H1 (cell line): ENCODE measurements at regions not wholly inside any gene's neighbourhood (a gene's known extent, or its start where the extent isn't known, plus 50 kb on each side); places are given as distances from the start of the nearest gene placed in this dataset.

Experiments
- CTCF ChIA-PET: fragments of 300-600 bp; sonication (Branson Sonifier 250); formaldehyde crosslinking; loops from one replicate; lab custom pipeline; 2021; ENCODE audit not compliant: partially characterized antibody; lab: Charles Lee
- POLR2A ChIA-PET: fragments of 300-600 bp; sonication (Branson Sonifier 250); formaldehyde crosslinking; loops from one replicate; lab custom pipeline; 2021; ENCODE audit warnings: inconsistent platforms; ENCODE audit not compliant: partially characterized antibody; lab: Charles Lee
- DNase-seq, 2 experiments: peaks; one replicate each; pipeline versions ENCODE4 v3.0.0 to v3.0.0-alpha.2; 2010 to 2022; ENCODE audit warnings: low spot score in 2 of 2, low read depth in 1 of 2, mixed read lengths in 1 of 2
- FAIRE-seq: peaks from 2 replicates; lab custom pipeline; 2011; peaks lifted over from hg19 to GRCh38; lab: Jason Lieb, UNC
- H2AFZ ChIP-seq: 2 replicates; pipeline ENCODE4 v1.8.1; 2012; ENCODE audit warnings: low read length, inconsistent platforms
- H2AK5ac ChIP-seq: 2 replicates; pipeline ENCODE4 v1.6.1; 2013; ENCODE audit warnings: low read depth, low read length
- H2BK120ac ChIP-seq: replicated peaks from 2 replicates; pipeline ENCODE3; 2013; ENCODE audit warnings: low read depth, low read length, inconsistent platforms
- H2BK12ac ChIP-seq: 2 replicates; pipeline ENCODE4 v1.6.1; 2013; ENCODE audit warnings: low read depth, low read length
- H2BK15ac ChIP-seq: 2 replicates; pipeline ENCODE4 v1.6.1; 2013; ENCODE audit warnings: low read length
- H2BK20ac ChIP-seq: 2 replicates; pipeline ENCODE4 v1.6.1; 2013; ENCODE audit warnings: low read length
- H2BK5ac ChIP-seq: 2 replicates; pipeline ENCODE4 v1.6.1; 2013; ENCODE audit warnings: low read depth, low read length
- H3K14ac ChIP-seq: 2 replicates; pipeline ENCODE4 v1.6.1; 2013; ENCODE audit warnings: inconsistent platforms; ENCODE audit not compliant: insufficient read length
- H3K18ac ChIP-seq: 2 replicates; pipeline ENCODE4 v1.6.1; 2013; ENCODE audit warnings: low read length; ENCODE audit errors: extremely low read depth
- H3K23ac ChIP-seq: 2 replicates; pipeline ENCODE4 v1.6.1; 2013; ENCODE audit warnings: inconsistent platforms; ENCODE audit not compliant: insufficient read length
- H3K23me2 ChIP-seq: 2 replicates; pipeline ENCODE4 v1.6.1; 2013; ENCODE audit warnings: low read depth, low read length
- H3K27ac ChIP-seq: 2 replicates; pipeline ENCODE4 v1.6.1; 2011; ENCODE audit warnings: low read depth, low read length, inconsistent platforms
- H3K27me3 ChIP-seq, 4 experiments: replicated peaks in 1 of 4; 1 replicate in 1 of 4; 2 replicates in 3 of 4; pipeline versions ENCODE4 v1.6.1 to v1.8.1; 2011 to 2013; ENCODE audit warnings: low read length in 3 of 4, mild to moderate bottlenecking in 3 of 4, inconsistent platforms in 2 of 4, mixed read lengths in 2 of 4, moderate library complexity in 1 of 4; ENCODE audit not compliant: control insufficient read depth in 3 of 4, insufficient read depth in 3 of 4; ENCODE audit errors: extremely low read depth in 1 of 4
- H3K36me3 ChIP-seq, 4 experiments: 2 replicates each; pipeline versions ENCODE4 v1.6.1 to v1.8.1; 2011 to 2013; ENCODE audit warnings: mild to moderate bottlenecking in 4 of 4, low read length in 3 of 4, moderate library complexity in 2 of 4, control low read depth in 1 of 4, inconsistent platforms in 1 of 4; ENCODE audit not compliant: insufficient read depth in 4 of 4, control insufficient read depth in 2 of 4
- H3K4ac ChIP-seq: replicated peaks from 2 replicates; pipeline ENCODE3; 2013; ENCODE audit warnings: low read length, low read depth, mixed read lengths, inconsistent platforms; ENCODE audit not compliant: insufficient read length
- H3K4me1 ChIP-seq, 4 experiments: replicated peaks in 1 of 4; 1 replicate in 1 of 4; 2 replicates in 3 of 4; pipeline versions ENCODE4 v1.6.1 to v1.8.1; 2011 to 2013; ENCODE audit warnings: low read length in 3 of 4, inconsistent platforms in 2 of 4, mixed read lengths in 1 of 4; ENCODE audit not compliant: insufficient read depth in 4 of 4, control insufficient read depth in 3 of 4
- H3K4me2 ChIP-seq, 2 experiments: 2 replicates each; pipeline versions ENCODE4 v1.6.1 to v1.8.1; 2011 to 2013; ENCODE audit warnings: low read depth in 2 of 2, low read length in 2 of 2, control low read depth in 1 of 2, inconsistent platforms in 1 of 2, mild to moderate bottlenecking in 1 of 2; ENCODE audit not compliant: insufficient read depth in 1 of 2
- H3K4me3 ChIP-seq, 4 experiments: fragments of 200-600, 300-600 bp in 1 of 4; sonication (generic), shearing (Covaris generic), sonication (Bioruptor Twin) in 1 of 4; 2 replicates each; pipeline versions ENCODE4 v1.5.1 to v1.8.1; 2011 to 2016; ENCODE audit warnings: low read length in 4 of 4, low read depth in 3 of 4, control low read depth in 2 of 4, inconsistent platforms in 2 of 4, mild to moderate bottlenecking in 2 of 4, mixed read lengths in 1 of 4, moderate library complexity in 1 of 4; ENCODE audit not compliant: insufficient read depth in 2 of 4; ENCODE audit errors: extremely low read depth in 1 of 4
- H3K56ac ChIP-seq: replicated peaks from 2 replicates; pipeline ENCODE3; 2013; ENCODE audit warnings: low read depth, mild to moderate bottlenecking, mixed read lengths, low read length, inconsistent platforms; ENCODE audit not compliant: insufficient read length
- H3K79me1 ChIP-seq: 2 replicates; pipeline ENCODE4 v1.6.1; 2013; ENCODE audit warnings: low read depth, low read length, control low read depth
- H3K79me2 ChIP-seq, 2 experiments: 2 replicates each; pipeline versions ENCODE4 v1.6.1 to v1.8.1; 2012 to 2013; ENCODE audit warnings: low read length in 2 of 2, mild to moderate bottlenecking in 2 of 2, inconsistent platforms in 1 of 2; ENCODE audit not compliant: insufficient read depth in 2 of 2, control insufficient read depth in 1 of 2
- H3K9ac ChIP-seq, 4 experiments: replicated peaks in 1 of 4; 1 replicate in 1 of 4; 2 replicates in 3 of 4; pipeline versions ENCODE4 v1.6.1 to v1.8.1; 2011 to 2013; ENCODE audit warnings: low read depth in 3 of 4, low read length in 3 of 4, control low read depth in 2 of 4, mild to moderate bottlenecking in 2 of 4, moderate library complexity in 2 of 4, inconsistent platforms in 1 of 4; ENCODE audit errors: extremely low read depth in 1 of 4
- H3K9me3 ChIP-seq, 2 experiments: 2 replicates each; pipeline versions ENCODE4 v1.6.1 to v1.8.1; 2012 to 2013; ENCODE audit warnings: mild to moderate bottlenecking in 2 of 2, moderate library complexity in 2 of 2, control low read depth in 1 of 2, inconsistent platforms in 1 of 2, low read depth in 1 of 2, low read length in 1 of 2, mixed read lengths in 1 of 2; ENCODE audit not compliant: insufficient read depth in 2 of 2
- H4K20me1 ChIP-seq, 2 experiments: replicated peaks in 1 of 2; 2 replicates each; pipeline versions ENCODE3 to v1.8.1; 2011 to 2013; ENCODE audit warnings: inconsistent platforms in 2 of 2, low read length in 2 of 2, mild to moderate bottlenecking in 1 of 2; ENCODE audit not compliant: insufficient read depth in 2 of 2, control insufficient read depth in 1 of 2
- H4K5ac ChIP-seq: 2 replicates; pipeline ENCODE4 v1.6.1; 2013; ENCODE audit warnings: low read length, low read depth, mixed read lengths, inconsistent platforms; ENCODE audit not compliant: insufficient read length
- H4K8ac ChIP-seq: 2 replicates; pipeline ENCODE4 v1.8.0; 2013; ENCODE audit warnings: mild to moderate bottlenecking, moderate library complexity, low read length, inconsistent platforms; ENCODE audit not compliant: insufficient read depth; ENCODE audit errors: extremely low read depth
- H4K91ac ChIP-seq: replicated peaks from 2 replicates; pipeline ENCODE3; 2013; ENCODE audit warnings: low read length, mixed read lengths, inconsistent platforms; ENCODE audit not compliant: insufficient read length
- ASH2L ChIP-seq: fragments of 200-600, 300-600 bp; sonication (generic); IDR thresholded peaks from one replicate; pipeline ENCODE4 v1.7.1; 2017; ENCODE audit warnings: low read length
- EGR1 ChIP-seq: IDR thresholded peaks from 2 replicates; pipeline ENCODE4 v1.6.1; 2011; ENCODE audit warnings: low read depth, low read length, borderline replicate concordance
- KDM1A ChIP-seq: fragments of 200-600, 300-600 bp; sonication (generic); IDR thresholded peaks from 2 replicates; pipeline ENCODE4 v1.7.1; 2016; ENCODE audit warnings: mild to moderate bottlenecking, low read length, borderline replicate concordance
- MAX ChIP-seq: IDR thresholded peaks from 2 replicates; pipeline ENCODE4 v1.6.1; 2012; ENCODE audit warnings: inconsistent platforms
- POLR2A ChIP-seq, 2 experiments: IDR thresholded peaks; 1 replicate in 1 of 2; 2 replicates in 1 of 2; pipeline ENCODE4 v1.6.1; 2011; ENCODE audit warnings: low read depth in 2 of 2, low read length in 2 of 2, mild to moderate bottlenecking in 2 of 2; ENCODE audit errors: control extremely low read depth in 1 of 2
- POU5F1 ChIP-seq: IDR thresholded peaks from 2 replicates; pipeline ENCODE4 v1.6.1; 2011; ENCODE audit warnings: low read depth, mild to moderate bottlenecking, low read length, moderate library complexity
- RFX5 ChIP-seq: IDR thresholded peaks from 2 replicates; pipeline ENCODE4 v1.6.1; 2011; ENCODE audit warnings: low read depth, low read length, improper control_type of control experiment, borderline replicate concordance
- SAP30 ChIP-seq: fragments of 300-600 bp; sonication (generic); IDR thresholded peaks from 2 replicates; pipeline ENCODE4 v1.7.1; 2012; ENCODE audit warnings: low read length, moderate library complexity, mild to moderate bottlenecking, inconsistent platforms; ENCODE audit not compliant: insufficient read depth, insufficient replicate concordance
- SP1 ChIP-seq: IDR thresholded peaks from 2 replicates; pipeline ENCODE4 v1.6.1; 2011; ENCODE audit warnings: low read depth, low read length
- WGBS, 2 experiments: shearing (Covaris generic) in 1 of 2; methylation state at CpG; one replicate each; pipeline versions ENCODE4 v1.1.6 to v1.1.7; 2013 to 2015; ENCODE audit warnings: low lambda C conversion rate in 2 of 2, mixed read lengths in 2 of 2, inconsistent platforms in 1 of 2, low coverage in 1 of 2, missing lambda C conversion rate in 1 of 2; ENCODE audit not compliant: insufficient replicate concordance in 2 of 2, insufficient coverage in 1 of 2, insufficient read length in 1 of 2; ENCODE audit errors: extremely low coverage in 1 of 2, missing lambda C conversion rate in 1 of 2; 5-methylcytosine and 5-hydroxymethylcytosine counted together

- no peak overlapping the region for H2BK12ac ChIP-seq
- H2BK15ac ChIP-seq: no peak overlapping the region
- no peak overlapping the region for H3K27ac ChIP-seq
- ChIA-PET CTCF (no interaction called here), POLR2A (no interaction called here)
- no peaks in the 10 kb centered on the region for H4K20me1 ChIP-seq
- no peak overlapping the region for H2BK120ac ChIP-seq
- no peak overlapping the region for H3K4ac ChIP-seq
- no peak overlapping the region for H3K4me2 ChIP-seq
- no peak for FAIRE-seq
- H3K9me3 ChIP-seq: no peaks in the 10 kb centered on the region
- no peak overlapping the region for H2AK5ac ChIP-seq
- TF ChIP-seq POLR2A (IDR thresholded peaks at IDR 0.05; ENCODE audit: control extremely low read depth in 1 of 2, low read depth in 2 of 2, low read length in 2 of 2) (no peak), RFX5 (no peak), SAP30 (no peak), EGR1 (no peak), POU5F1 (no peak), ASH2L (no peak), SP1 (no peak), KDM1A (no peak), MAX (no peak)
- TF ChIP-seq, all 59 proteins: peak for 0
- Histone ChIP-seq H2BK20ac (no peak overlapping the region), H3K79me1 (no peaks in the 10 kb centered on the region), H2AFZ (no peak overlapping the region; the same call in 1 of the 2 replicates), H3K27me3 (no peaks in the 10 kb centered on the region), H3K4me1 (no peaks in the 10 kb centered on the region), H3K9ac (no peak overlapping the region), H3K23ac (no peak overlapping the region), H3K23me2 (no peaks in the 10 kb centered on the region), H3K79me2 (no peaks in the 10 kb centered on the region), H4K5ac (no peak overlapping the region), H2BK5ac (no peak overlapping the region), H3K4me3 (no peak overlapping the region), H4K8ac (no peak overlapping the region), H4K91ac (no peak overlapping the region), H3K56ac (no peak overlapping the region), H3K14ac (no peak overlapping the region), H3K36me3 (no peaks in the 10 kb centered on the region), H3K18ac (no peak overlapping the region)
- DNase-seq: no peak
- WGBS, 2 experiments: 89% methylated on average over 6 of the region's 6 CpGs; no CpG with 5 or more reads in 1 of the 2 experiments
Measured at GRCh38 chr14:86911486-86911885, 1081.5 kb downstream of the GALC start.
